ENCODE measurements at regions not wholly inside any gene's neighbourhood (a gene's known extent, or its start where the extent isn't known, plus 50 kb on each side); places are given as distances from the start of the nearest gene placed in this dataset.
"Not testable (repeated sequence)": the region's sequence is repeated elsewhere in the genome, so short reads cannot be mapped to it uniquely, and the experiment has no call there.

DNA sequence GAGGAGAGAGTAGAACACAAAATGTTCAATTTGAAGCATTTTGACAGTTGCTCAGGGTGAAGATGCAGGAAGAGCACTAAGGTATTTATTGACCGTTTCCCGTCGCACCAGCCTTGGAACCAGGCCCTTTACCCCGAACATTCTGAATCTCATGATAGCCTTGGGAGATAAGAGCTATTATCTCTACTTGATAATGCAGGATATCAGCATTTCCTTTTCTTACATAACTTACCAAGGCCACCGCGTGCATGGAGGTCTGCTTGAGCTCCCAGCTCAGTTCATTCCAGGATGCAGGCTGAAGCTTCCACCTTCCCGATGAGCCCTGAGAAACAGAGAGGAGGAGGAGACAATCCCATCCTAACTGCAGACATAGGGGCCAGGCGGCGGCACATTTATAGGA lies 324.2 kb upstream of the COBL start:
- DNase-seq = no peak

DNA sequence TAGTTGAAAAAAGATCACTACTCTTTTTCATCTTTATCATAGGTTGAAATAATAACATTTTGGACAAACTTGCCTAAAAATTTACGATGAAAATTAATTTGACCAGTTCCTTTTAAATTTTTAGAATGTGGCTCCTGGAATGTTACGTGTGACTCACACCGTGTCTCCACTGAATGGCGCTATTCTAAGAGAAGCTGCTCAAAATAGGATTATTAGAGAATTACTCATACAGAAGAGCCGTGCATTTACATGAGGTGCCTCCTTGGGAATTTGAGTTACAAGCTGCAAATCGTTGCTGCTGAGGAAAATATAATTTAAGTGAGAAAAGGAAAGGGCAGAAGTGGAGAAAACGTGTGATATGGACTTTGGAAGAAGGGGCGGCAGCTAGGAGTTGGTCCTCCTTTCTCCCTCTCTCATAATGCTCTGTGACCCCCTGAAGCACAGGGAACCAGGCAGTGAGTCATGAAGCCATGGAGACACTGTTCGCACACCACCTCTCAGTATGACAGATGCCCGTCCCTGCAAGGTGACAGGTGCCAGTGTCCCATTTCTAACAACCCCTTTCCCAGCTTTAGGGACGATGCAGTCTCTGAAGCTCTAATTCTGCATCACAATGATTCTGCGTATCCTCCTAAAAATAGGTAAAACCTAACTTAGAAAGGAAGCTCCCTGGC lies 323.2 kb upstream of the COBL start:
- no peak for DNase-seq

DNA sequence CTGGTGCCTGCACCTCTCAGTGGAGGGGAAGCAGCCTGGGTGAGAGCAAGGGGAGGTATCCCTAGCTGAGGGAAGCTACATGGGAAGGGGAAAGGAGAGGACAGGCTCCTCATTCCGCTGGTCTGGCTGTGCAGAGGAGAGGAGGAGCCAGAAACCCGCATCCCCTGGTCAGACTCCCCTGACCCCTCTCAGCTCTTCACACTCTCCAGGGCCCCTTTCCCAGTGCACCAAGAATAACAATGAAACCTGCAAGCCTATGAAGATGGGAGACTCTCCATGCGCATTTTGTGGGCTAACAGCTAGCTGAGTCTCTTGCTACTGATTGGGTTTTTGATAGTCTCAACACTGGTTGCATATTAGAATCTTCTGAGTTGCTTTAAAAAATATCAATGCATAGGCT lies 319.9 kb upstream of the COBL start:
- DNase-seq = no peak

- DNase-seq = no peak
These were observed 319.2 kb upstream of the COBL start for GRCh38 chr7:51635775-51636174.

- no peak for DNase-seq
These were observed 317.9 kb upstream of the COBL start for GRCh38 chr7:51634538-51634937.

DNA sequence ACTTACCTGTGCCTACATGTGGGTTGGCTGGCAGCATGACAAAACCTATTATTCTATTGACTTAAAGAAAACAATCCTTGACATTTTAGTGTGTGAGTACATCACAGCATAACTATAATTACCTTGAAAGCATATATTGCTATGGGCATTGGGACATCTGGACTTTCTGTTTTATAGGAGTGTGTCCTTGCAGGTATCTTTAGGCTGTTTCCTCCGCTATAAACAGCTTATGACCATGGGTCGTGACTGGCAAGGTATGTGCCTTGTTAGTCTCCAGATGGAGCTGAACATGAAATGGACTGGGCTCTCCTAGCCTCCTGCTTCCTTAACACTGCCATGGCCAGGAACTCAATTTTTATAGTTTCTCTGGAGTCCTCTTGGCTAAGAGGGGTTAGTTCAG lies 317.4 kb upstream of the COBL start:
- no peak for DNase-seq

DNA sequence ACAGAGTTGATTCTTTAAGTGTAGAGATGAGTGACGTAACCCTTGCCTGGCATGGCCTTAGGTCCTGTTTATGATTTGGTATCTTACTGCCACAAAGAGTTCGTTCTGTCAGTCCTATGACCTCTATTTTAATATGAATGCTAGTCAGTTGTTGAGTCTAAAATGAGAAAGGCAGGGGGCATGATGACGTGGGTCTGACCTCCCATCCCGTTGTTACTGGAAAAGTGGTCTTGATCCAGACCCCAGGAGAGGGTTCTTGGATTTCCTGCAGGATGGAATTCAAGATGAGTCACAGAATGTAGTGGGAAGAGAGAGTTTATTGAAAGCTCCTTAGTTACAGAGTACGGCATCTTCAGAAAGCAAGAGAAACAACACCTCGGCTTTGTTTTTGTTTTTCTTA lies 317.0 kb upstream of the COBL start:
- no peak for DNase-seq

- DNase-seq = no peak
These were observed 316.4 kb upstream of the COBL start for GRCh38 chr7:51633006-51633405.

DNA sequence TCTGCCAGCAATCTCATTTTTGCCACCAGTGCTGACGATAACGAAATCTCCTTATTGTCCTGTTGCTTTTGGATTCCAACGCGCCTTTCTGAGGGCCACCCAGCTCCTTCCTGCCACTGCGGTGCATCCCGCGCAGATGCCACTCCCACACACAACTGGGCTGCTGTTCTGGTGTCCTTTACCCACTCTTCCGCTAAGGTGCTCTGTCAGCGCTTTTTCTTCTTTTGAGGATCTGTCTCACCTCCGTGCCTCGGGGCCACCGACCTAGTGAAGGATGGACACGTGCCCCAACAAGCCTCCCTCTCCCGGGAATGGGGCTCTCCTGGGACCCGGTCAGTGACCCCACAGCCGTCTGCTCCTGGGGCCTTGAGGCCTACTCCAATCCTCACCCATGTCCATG lies 314.3 kb upstream of the COBL start:
- no peak for DNase-seq

DNA sequence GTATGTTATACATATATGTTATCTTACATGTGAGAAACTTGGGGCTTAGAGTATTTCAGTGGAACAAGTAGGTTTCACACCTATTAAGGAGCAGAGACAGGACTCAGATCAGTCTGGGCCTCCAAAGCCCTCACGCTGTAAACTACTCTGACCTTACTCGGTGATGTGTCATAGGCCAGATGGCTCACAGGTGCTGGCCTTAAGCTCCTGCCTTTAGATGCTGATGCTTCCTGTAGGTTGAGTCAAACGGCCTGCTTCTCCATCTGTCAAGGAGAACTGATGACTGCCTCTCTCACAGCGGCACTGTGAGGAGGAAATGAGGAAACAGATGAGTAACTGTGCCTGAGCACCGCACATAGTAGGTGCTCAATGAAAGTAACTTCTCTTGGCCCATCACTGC lies 312.6 kb upstream of the COBL start:
- DNase-seq = no peak

GRCh38 chr7:51621956-51622355 lies 305.3 kb upstream of the COBL start:
- DNase-seq = no peak

DNA sequence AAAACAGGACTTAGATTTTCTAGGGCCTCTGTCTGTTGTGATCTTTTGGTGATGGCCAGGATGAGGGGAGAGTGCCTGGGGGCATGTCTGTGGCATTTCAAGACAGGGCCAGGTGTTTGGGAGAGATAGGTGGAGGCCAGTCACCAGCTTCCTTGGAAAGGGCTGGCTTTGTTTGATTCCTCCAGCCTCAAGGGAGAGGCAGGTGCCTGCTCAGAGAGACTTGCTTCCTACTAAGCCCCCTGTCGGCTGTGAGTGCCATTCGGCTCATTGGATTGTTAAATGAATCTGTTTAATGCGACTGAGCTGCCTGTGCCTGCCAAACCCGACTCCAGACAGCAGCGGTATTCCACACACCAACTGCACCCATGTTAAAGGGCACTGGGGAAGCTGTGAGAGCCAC lies 304.1 kb upstream of the COBL start:
- DNase-seq = peak; percentile 8

DNA sequence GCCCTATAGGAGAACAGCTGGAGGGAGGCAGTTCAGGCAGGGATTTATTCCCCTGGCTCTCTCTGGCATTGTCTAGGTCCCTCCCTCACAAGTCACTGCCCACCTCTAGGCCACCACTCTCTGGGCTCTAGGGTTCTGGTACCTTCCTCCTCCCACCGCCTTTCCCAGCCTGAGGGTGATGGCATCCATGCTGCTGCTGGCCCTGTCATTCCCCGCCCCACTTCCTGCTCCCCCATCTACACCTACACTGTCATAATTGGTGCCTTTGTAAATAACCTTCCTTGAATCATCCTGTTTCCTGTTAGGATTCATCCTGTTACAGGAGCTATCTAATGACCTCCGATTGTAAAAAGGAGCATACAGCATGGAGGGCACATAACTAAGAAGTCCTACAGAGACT lies 303.3 kb upstream of the COBL start:
- DNase-seq = no peak

DNA sequence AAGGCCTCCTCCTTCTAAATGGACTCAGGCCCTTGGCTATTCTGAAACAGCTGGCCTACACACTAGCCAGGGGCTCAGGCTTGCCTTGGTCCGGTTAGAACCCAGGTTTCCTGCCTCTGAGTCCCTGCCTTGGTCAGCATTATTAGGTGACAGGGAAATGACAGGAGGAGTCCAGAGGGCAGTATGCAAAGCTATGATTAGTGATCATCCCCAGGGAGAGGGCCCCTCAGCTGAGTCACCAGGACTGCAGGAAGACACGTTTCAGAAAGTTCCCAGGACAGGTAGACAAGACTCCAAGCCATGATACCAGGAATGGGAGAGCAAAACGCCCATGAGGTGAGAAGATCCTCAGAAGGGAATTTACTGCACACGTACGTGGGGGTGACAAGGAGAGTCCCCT lies 301.1 kb upstream of the COBL start:
- no peak for DNase-seq

- DNase-seq = no peak
These were observed 297.3 kb upstream of the COBL start for GRCh38 chr7:51613911-51614357.

- no peak for DNase-seq
These were observed 295.3 kb upstream of the COBL start for GRCh38 chr7:51611937-51612336.

GRCh38 chr7:51607447-51607846 lies 290.8 kb upstream of the COBL start:
- no peak for DNase-seq

DNA sequence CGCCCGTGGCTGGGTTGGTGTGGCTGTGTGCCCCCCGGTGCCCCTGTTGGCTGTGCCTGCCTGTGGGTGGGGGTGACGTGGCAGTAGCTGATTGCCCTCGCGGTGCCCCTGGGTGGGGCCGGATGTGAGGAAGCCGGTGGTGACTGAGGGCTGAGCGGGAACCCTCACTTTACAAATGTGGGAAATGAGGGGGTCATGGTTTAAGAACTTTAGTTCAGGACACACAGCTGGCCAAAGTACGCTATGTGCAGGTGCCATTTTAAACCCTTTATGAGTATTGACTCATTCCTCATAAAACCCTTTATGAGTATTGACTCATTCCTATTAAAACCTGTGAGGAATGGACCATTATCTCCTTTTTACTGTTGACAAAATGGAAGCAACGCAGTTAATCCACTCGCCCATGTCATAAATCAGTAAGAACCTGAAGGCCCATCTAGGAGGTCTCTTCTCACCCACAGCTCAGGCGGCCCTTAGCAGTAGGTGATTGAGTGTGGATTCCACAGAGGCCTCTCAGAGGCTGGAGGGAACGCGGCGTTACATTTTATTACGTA lies 290.1 kb upstream of the COBL start:
- DNase-seq = no peak

GRCh38 chr7:51602376-51602775 lies 285.8 kb upstream of the COBL start:
- no peak for DNase-seq

DNA sequence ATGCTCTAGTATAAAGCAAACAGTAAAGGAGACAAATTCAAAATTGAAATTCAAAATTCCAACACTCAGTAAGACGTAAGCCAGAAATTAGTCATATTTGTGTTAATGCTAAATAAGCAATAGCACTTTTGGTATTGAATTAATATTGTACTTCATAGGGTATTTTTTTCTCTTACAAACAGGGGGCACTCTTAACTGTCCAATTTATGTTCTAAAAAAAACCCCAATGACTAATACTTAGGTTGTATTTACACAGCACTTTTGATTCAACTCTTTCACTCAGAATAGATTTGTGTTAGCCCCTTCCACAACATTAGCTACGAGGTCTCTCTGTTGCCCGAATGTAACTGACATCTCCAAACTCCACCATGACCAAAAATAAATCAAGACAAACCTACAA lies 284.9 kb upstream of the COBL start:
- no peak for DNase-seq

DNA sequence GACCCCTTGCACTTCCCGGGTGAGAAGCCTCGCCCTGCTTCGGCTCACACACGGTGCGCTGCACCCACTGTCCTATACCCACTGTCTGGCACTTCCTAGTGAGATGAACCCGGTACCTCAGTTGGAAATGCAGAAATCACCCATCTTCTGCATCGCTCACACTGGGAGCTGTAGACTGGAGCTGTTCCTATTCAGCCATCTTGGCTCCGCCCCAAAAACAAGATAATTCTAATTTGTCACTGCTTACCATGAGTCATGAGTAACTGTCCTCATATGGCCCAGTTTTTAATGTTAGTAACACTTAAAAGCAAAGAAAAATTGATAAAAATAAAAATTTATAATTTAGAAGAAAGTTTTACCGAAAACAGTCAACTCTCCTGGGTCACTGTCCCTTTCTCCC lies 283.3 kb upstream of the COBL start:
- DNase-seq = not testable (repeated sequence)

- no peak for DNase-seq
These were observed 277.0 kb upstream of the COBL start for GRCh38 chr7:51593628-51594027.

- DNase-seq = peak; percentile 2
These were observed 276.4 kb upstream of the COBL start for GRCh38 chr7:51592842-51593599.

- DNase-seq = no peak
These were observed 274.6 kb upstream of the COBL start for GRCh38 chr7:51591223-51591622.

DNA sequence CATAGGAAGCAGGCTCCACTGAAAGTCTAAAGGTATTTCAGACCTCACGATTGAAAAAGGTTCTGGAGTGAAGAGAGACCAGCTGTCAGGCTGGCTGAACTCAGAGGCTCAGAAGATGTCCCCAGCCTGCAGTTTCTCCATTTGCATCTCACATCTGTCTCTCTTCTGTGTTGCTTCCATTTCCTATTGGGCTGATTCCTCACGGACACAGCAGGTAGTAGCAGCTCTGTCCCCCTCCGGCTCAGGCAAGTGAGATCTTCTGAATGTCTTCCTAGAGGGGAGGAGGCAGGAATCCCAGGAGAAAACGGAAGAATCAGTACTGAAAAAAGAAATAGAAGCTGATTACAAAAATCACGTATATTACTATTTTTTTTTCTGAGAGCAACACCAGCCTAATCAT lies 274.1 kb upstream of the COBL start:
- no peak for DNase-seq

Data from NCI-H526 treated with DMSO at 0.1 percent for 48 hours (cell line).